ENCODE measurements at regions not wholly inside any gene's neighbourhood (a gene's known extent, or its start where the extent isn't known, plus 50 kb on each side); places are given as distances from the start of the nearest gene placed in this dataset.

GRCh38 chr4:4962928-4963327, 56.3 kb downstream of the CYTL1 start:
- no peak for DNase-seq

Data from fibroblast of skin of back (primary cell).